ENCODE measurements at regions not wholly inside any gene's neighbourhood (a gene's known extent, or its start where the extent isn't known, plus 50 kb on each side); places are given as distances from the start of the nearest gene placed in this dataset.

DNA sequence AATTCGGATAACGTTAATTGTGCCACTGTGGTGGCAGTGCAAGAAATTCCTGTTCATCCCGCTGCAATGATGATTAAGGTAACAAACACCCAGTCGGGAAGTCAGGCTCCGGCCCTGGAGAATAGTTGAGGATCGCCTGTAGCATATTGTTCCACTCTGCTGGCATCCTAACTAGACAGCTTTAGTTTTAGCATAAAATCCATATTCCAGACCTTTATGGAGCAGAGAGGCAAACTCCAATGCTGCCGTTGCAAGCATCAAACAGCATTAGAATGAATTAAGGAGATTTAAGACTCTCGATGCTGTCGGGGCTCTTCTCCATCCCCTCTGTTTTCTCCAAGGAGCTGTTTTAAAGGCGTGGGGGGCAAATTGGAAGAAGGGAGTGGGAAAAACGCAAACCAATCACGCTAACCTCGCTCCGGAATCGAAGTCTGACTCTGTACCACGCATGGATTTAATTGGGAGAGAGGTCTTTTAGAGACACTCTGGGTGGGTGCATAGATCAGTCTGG is 660.4 kb downstream of the VRK1 start:
- H3K4me1 ChIP-seq (ENCODE audit: control insufficient read depth, insufficient read depth, low read length) = peaks cover 4% of the 10 kb centered on the region
- no peak overlapping the region for H3K4me3 ChIP-seq (ENCODE audit: low read length)
- H3K9ac ChIP-seq (ENCODE audit: low read length) = no peak overlapping the region
- no peaks in the 10 kb centered on the region for H3K9me3 ChIP-seq (ENCODE audit: control insufficient read depth, low read length)
- no peaks in the 10 kb centered on the region for H3K36me3 ChIP-seq (ENCODE audit: control insufficient read depth, insufficient read depth, low read length)
- no peaks in the 10 kb centered on the region for H3K27me3 ChIP-seq (ENCODE audit: control insufficient read depth, insufficient read depth, low read length)

DNA sequence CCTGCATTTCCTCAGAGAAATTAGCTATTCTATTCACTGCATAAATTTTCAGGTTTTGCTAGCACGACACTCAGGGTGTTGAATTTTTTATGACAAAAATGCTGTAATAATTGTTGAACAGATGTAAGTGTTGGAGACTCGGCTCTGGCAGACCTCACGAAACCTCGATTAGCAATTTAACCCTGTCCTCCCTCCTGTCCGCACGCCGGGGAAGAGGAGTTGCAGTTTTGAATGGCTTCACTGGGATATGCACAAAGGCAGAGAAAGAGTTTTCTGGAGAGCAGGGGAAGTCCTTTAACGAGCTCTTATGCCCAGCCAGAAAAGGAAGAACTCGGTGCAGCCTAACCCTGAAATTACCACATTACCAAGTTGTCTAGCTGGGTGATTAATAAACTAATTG is 661.1 kb downstream of the VRK1 start:
- no peak overlapping the region for H3K4me3 ChIP-seq (ENCODE audit: low read length)
- no peaks in the 10 kb centered on the region for H3K27me3 ChIP-seq (ENCODE audit: control insufficient read depth, insufficient read depth, low read length)
- no peaks in the 10 kb centered on the region for H3K36me3 ChIP-seq (ENCODE audit: control insufficient read depth, insufficient read depth, low read length)
- no peaks in the 10 kb centered on the region for H3K9me3 ChIP-seq (ENCODE audit: control insufficient read depth, low read length)
- H3K9ac ChIP-seq (ENCODE audit: low read length) = peak overlapping the region; percentile 5
- H3K4me1 ChIP-seq (ENCODE audit: control insufficient read depth, insufficient read depth, low read length) = peaks cover 4% of the 10 kb centered on the region

DNA sequence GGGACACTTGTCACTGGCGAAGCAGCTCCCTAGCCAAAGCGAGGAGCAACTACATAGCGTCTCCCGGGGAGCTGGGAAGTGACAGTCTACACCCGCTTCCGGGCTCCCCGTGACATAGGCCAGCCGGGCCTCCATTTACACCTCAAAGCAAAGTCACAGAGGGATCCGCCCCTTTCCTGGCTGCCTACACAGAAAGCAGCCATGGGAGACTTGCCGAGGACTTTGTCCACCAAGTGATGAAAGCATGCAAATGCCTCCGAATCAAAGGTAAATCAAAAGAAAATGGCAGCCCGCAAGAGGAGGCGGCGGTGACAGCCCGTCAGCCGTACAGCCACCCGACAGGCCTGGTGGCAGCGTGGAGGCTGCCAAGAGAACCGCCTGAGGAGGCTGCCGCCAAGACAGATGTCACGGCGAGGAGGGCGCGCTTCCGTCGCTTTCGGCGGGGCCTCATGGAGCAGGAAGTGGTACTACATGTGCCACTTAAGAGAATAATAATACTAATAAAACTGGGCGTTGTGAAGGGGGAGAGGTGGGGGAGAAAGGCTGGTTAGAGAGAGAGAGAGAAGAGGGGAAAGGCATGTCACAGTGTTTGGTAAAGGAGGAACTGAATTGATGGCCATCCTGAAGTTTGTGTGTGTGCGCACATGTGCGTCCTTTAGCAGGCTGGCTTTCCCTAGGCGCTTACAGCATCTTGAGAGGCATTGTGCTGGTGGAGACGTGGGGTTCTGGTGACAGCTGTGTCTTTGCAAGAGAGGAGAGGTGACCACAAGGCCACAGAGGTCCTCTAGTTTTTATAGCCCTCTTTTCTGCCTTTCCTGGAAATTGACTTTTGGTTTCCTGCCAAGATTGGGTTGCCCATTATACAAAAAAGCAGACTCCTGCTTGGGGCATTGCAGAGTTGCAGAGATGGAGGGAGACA is 661.7 kb downstream of the VRK1 start:
- Histone ChIP-seq H3K9me3 (ENCODE audit: control insufficient read depth, low read length) (no peaks in the 10 kb centered on the region), H3K4me1 (ENCODE audit: control insufficient read depth, insufficient read depth, low read length) (peaks cover 4% of the 10 kb centered on the region), H3K36me3 (ENCODE audit: control insufficient read depth, insufficient read depth, low read length) (no peaks in the 10 kb centered on the region), H3K9ac (ENCODE audit: low read length) (peak overlapping the region; percentile 5), H3K4me3 (ENCODE audit: low read length) (no peak overlapping the region), H3K27me3 (ENCODE audit: control insufficient read depth, insufficient read depth, low read length) (no peaks in the 10 kb centered on the region)

DNA sequence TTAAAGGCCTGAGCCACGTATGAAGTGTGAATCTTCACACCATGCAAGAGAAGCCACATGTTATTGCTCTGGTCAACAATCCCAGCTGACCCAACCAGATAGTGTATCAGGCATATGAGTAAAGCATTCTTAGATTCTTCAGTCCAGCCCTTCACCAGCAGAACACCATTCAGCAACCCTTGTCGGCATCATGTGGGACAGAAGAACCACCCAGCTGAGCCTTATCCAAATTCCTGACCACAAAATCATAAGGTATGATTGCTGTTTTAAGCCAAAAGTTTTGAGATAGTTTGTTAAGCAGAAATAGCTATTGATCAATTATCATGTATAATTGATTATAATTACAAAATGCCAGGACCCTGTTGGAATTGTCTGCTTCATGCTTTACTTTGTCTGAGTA is 664.9 kb downstream of the VRK1 start:
- Histone ChIP-seq H3K36me3 (ENCODE audit: control insufficient read depth, insufficient read depth, low read length) (no peaks in the 10 kb centered on the region), H3K9ac (ENCODE audit: low read length) (no peak overlapping the region), H3K4me3 (ENCODE audit: low read length) (no peak overlapping the region), H3K27me3 (ENCODE audit: control insufficient read depth, insufficient read depth, low read length) (no peaks in the 10 kb centered on the region), H3K9me3 (ENCODE audit: control insufficient read depth, low read length) (no peaks in the 10 kb centered on the region), H3K4me1 (ENCODE audit: control insufficient read depth, insufficient read depth, low read length) (no peaks in the 10 kb centered on the region)

DNA sequence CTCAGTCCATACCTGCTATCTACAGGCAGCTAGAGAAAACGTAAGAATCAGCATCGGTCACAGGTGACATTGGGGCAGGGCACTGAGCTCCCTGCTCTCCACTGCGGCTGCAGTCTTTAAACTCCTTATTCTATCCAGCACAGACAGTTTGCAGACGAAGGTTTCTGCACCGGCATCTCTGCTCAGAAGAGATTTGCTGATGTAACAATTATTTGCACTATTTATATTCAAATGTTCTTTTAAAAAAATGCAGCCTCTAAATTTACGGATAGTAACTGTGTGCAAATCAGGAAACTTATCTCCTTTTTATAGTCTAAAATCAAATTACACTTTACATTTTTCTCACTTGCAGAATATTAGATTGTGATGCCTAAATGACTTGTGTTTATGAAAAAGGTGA is 671.0 kb downstream of the VRK1 start:
- H3K36me3 ChIP-seq (ENCODE audit: control insufficient read depth, insufficient read depth, low read length) = no peaks in the 10 kb centered on the region
- H3K4me1 ChIP-seq (ENCODE audit: control insufficient read depth, insufficient read depth, low read length) = no peaks in the 10 kb centered on the region
- H3K9ac ChIP-seq (ENCODE audit: low read length) = no peak overlapping the region
- no peaks in the 10 kb centered on the region for H3K27me3 ChIP-seq (ENCODE audit: control insufficient read depth, insufficient read depth, low read length)
- no peak overlapping the region for H3K4me3 ChIP-seq (ENCODE audit: low read length)
- H3K9me3 ChIP-seq (ENCODE audit: control insufficient read depth, low read length) = no peaks in the 10 kb centered on the region

DNA sequence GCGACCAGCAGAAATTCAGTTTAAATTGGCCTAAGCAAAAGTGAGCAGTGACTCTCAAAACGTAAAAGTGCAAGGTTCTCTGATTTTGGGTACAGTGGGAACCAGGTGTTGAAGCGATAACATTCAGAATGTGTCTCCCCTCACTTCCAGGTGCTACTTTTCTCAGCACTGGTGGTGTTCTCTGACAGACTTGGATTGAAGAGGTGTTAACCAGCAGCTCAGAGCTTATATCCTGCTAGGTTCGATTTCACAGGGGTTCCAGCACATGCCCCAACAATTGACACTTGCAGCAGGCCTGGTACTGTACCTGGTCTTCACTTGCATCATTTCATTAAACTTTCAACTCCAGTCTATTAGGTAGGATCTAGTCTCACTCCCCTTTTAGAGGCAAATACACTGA is 680.2 kb downstream of the VRK1 start:
- Histone ChIP-seq H3K4me1 (ENCODE audit: control insufficient read depth, insufficient read depth, low read length) (no peaks in the 10 kb centered on the region), H3K4me3 (ENCODE audit: low read length) (no peak overlapping the region), H3K36me3 (ENCODE audit: control insufficient read depth, insufficient read depth, low read length) (no peaks in the 10 kb centered on the region), H3K27me3 (ENCODE audit: control insufficient read depth, insufficient read depth, low read length) (no peaks in the 10 kb centered on the region), H3K9me3 (ENCODE audit: control insufficient read depth, low read length) (no peaks in the 10 kb centered on the region), H3K9ac (ENCODE audit: low read length) (no peak overlapping the region)

DNA sequence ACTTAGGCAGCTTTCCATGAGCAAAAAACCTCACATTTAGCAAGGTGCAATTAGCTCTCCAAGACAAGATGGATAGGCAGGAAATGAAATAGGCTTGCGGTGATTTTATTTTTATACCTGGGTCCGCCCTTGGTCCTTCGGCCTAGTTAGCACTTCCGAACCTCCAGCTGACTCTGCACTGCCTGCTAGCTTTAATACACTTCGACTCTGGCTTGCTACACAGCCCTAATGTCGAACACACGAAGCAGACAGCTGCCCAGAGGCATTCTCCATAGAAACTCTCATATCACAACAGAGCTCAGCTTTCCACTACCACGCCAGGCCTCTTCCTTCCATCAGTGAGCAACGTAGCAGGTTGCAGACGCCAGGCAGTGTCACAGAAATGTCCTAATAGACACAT is 688.0 kb downstream of the VRK1 start:
- Histone ChIP-seq H3K27me3 (ENCODE audit: control insufficient read depth, insufficient read depth, low read length) (no peaks in the 10 kb centered on the region), H3K9me3 (ENCODE audit: control insufficient read depth, low read length) (no peaks in the 10 kb centered on the region), H3K9ac (ENCODE audit: low read length) (no peak overlapping the region), H3K4me1 (ENCODE audit: control insufficient read depth, insufficient read depth, low read length) (no peaks in the 10 kb centered on the region), H3K36me3 (ENCODE audit: control insufficient read depth, insufficient read depth, low read length) (no peaks in the 10 kb centered on the region), H3K4me3 (ENCODE audit: low read length) (no peak overlapping the region)

DNA sequence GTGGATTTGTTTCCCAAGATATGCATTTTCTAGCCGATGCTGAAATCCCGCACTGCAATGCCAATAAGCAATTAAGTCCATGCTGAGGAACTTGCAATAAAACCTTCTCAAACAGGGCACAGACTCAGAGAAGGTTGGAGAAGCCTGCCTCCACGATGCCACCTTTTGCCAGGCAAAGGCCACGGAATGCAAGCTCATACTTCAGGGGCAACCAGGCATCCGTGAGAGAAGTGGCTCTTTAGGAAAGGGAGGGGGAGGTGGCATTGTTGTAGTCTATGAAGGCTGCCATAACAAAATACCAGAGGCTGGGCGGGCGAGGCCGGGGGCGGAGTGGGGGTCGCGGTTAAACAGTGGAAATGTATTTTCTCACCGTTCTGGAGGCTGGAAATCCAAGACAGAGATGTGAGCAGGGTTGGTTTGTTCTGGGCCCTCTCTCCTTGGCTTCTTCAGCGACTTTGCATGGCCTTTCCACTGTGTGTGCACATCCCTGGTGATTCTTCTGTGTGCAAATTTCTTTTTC is 689.5 kb downstream of the VRK1 start:
- no peaks in the 10 kb centered on the region for H3K9me3 ChIP-seq (ENCODE audit: control insufficient read depth, low read length)
- H3K4me1 ChIP-seq (ENCODE audit: control insufficient read depth, insufficient read depth, low read length) = no peaks in the 10 kb centered on the region
- H3K4me3 ChIP-seq (ENCODE audit: low read length) = no peak overlapping the region
- H3K27me3 ChIP-seq (ENCODE audit: control insufficient read depth, insufficient read depth, low read length) = no peaks in the 10 kb centered on the region
- no peaks in the 10 kb centered on the region for H3K36me3 ChIP-seq (ENCODE audit: control insufficient read depth, insufficient read depth, low read length)
- H3K9ac ChIP-seq (ENCODE audit: low read length) = no peak overlapping the region

DNA sequence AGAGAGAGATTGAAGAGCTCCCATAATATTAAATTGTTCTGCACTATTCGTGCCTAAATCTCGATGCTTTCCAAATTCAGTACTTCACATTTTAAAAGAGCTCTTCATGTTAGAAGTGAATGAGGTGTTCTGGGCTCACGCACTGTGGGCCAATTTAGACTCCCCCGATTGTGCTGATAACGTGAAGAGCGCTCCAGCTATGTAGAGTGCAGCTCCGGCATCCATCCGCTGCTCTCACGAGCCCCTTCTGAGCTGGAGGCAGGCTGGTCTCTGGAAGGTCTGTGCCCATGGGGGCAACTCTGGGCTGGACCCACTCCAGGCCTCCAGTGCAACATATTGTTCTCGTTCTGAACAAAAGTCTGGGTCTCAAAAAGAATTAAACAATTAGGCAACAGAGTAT is 692.6 kb downstream of the VRK1 start:
- Histone ChIP-seq H3K4me1 (ENCODE audit: control insufficient read depth, insufficient read depth, low read length) (no peaks in the 10 kb centered on the region), H3K9me3 (ENCODE audit: control insufficient read depth, low read length) (peaks cover 5% of the 10 kb centered on the region), H3K9ac (ENCODE audit: low read length) (no peak overlapping the region), H3K4me3 (ENCODE audit: low read length) (no peak overlapping the region), H3K36me3 (ENCODE audit: control insufficient read depth, insufficient read depth, low read length) (no peaks in the 10 kb centered on the region), H3K27me3 (ENCODE audit: control insufficient read depth, insufficient read depth, low read length) (no peaks in the 10 kb centered on the region)

DNA sequence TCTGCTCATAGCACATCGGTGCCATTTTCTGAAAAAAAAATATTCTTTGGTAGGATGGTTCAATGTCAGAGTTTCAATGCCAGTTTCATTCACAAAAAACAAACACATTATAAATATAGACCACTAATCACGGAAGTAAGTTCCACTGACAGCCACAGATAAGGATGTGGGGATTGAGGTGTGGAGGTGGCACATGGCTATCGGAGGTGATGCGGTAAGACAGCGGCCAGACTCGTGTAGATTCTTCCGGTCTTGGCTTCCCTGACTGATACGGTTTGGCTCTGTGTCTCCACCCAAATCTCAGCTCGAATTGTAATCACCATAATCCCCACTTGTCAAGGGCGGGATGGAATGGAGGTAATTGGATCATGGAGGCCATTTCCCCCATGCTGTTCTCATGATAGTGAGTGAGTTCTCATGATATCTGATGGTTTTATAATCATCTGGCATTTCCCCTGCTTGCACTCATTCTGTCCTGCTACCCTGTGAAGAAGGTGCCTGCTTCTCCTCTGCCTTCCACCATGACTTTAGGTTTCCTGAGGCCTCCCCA is 693.4 kb downstream of the VRK1 start:
- no peaks in the 10 kb centered on the region for H3K36me3 ChIP-seq (ENCODE audit: control insufficient read depth, insufficient read depth, low read length)
- peaks cover 5% of the 10 kb centered on the region for H3K9me3 ChIP-seq (ENCODE audit: control insufficient read depth, low read length)
- H3K4me1 ChIP-seq (ENCODE audit: control insufficient read depth, insufficient read depth, low read length) = no peaks in the 10 kb centered on the region
- H3K4me3 ChIP-seq (ENCODE audit: low read length) = no peak overlapping the region
- no peaks in the 10 kb centered on the region for H3K27me3 ChIP-seq (ENCODE audit: control insufficient read depth, insufficient read depth, low read length)
- H3K9ac ChIP-seq (ENCODE audit: low read length) = no peak overlapping the region

DNA sequence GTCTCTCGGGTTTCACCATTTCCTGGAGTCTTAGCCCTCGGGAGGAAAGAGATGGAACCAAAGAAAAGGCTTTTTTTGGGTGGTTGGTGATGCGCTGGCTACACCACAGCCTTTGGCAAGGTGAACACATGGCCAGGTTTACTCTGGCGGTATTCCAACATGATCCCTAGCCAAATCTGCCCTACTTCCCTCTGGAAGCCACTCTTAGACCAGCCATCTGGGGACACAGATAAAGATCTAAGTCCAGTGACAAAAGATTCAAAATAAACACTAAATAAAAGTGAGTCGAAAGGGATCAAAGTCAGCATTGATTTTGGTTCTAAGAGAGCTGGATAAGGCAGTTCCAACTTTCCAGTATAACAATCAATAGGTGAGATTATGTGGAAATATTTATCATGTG is 694.5 kb downstream of the VRK1 start:
- Histone ChIP-seq H3K27me3 (ENCODE audit: control insufficient read depth, insufficient read depth, low read length) (no peaks in the 10 kb centered on the region), H3K4me1 (ENCODE audit: control insufficient read depth, insufficient read depth, low read length) (no peaks in the 10 kb centered on the region), H3K9me3 (ENCODE audit: control insufficient read depth, low read length) (peaks cover 5% of the 10 kb centered on the region), H3K36me3 (ENCODE audit: control insufficient read depth, insufficient read depth, low read length) (no peaks in the 10 kb centered on the region), H3K4me3 (ENCODE audit: low read length) (no peak overlapping the region), H3K9ac (ENCODE audit: low read length) (no peak overlapping the region)

DNA sequence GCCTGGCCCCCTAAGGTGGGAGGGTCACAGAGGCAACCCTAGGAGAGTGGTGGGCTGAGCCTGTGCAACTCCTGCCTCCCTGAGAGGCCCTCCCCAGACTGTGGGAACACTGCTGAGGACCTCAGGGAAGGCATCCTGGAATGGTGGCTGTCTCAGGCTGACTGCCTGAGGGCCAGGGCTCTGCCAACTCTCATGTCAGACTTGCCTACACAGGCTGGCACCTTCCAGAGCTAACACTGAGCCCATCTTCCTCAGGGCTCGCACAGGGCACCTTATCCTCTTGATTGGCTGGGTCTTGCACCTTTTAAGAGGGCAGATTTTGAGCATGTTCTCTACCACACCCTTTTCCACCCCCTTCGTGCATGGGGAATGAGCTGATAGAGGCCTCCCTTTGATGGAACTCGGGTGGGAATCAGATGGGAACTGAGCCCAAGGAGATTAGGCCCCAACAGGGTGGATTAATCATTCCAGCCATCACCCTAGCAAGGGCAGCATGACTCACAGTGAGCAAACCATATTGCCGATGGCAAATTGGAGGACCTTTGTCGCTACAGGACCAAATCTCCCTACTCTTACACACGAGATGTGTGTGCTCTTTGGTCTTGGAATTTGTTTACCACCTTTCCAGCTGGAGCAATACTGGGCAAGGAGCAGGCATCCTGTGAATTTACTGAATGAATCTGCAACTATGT is 702.8 kb downstream of the VRK1 start:
- Histone ChIP-seq H3K4me3 (ENCODE audit: low read length) (no peak overlapping the region), H3K36me3 (ENCODE audit: control insufficient read depth, insufficient read depth, low read length) (no peaks in the 10 kb centered on the region), H3K9me3 (ENCODE audit: control insufficient read depth, low read length) (no peaks in the 10 kb centered on the region), H3K27me3 (ENCODE audit: control insufficient read depth, insufficient read depth, low read length) (no peaks in the 10 kb centered on the region), H3K4me1 (ENCODE audit: control insufficient read depth, insufficient read depth, low read length) (peaks cover 4% of the 10 kb centered on the region), H3K9ac (ENCODE audit: low read length) (no peak overlapping the region)

Measured in mucosa of stomach (tissue), 1 donor.